ENCODE measurements at regions not wholly inside any gene's neighbourhood (a gene's known extent, or its start where the extent isn't known, plus 50 kb on each side); places are given as distances from the start of the nearest gene placed in this dataset.

DNA sequence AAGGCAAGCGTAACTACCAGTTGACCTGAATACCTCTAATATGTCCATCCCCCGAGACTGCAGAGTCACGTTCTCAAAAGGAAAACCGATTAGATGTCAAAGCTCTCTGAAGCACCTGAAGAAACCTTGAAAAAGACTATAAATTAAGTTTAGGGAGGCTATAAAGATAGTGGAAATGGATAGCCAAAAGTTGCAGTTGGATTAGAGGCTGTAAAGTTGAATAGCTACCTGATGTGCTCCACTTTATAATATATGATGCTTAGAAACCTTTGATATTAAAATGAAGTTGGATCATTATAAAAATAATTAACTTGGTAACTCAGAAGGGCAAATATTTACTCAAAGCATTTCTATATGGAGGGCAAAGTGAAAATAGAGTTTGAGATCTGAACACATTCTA, 506.6 kb upstream of the AGA start:
- TF ChIP-seq, protein P1, sequence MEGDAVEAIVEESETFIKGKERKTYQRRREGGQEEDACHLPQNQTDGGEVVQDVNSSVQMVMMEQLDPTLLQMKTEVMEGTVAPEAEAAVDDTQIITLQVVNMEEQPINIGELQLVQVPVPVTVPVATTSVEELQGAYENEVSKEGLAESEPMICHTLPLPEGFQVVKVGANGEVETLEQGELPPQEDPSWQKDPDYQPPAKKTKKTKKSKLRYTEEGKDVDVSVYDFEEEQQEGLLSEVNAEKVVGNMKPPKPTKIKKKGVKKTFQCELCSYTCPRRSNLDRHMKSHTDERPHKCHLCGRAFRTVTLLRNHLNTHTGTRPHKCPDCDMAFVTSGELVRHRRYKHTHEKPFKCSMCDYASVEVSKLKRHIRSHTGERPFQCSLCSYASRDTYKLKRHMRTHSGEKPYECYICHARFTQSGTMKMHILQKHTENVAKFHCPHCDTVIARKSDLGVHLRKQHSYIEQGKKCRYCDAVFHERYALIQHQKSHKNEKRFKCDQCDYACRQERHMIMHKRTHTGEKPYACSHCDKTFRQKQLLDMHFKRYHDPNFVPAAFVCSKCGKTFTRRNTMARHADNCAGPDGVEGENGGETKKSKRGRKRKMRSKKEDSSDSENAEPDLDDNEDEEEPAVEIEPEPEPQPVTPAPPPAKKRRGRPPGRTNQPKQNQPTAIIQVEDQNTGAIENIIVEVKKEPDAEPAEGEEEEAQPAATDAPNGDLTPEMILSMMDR (IDR thresholded peaks at IDR 0.05; ENCODE audit: control insufficient read depth, extremely low read depth, insufficient read depth): no peak
- H3K4me3 ChIP-seq (ENCODE audit: low read depth, low read length): no peak overlapping the region
- no peak for DNase-seq (ENCODE audit: low read depth)

DNA sequence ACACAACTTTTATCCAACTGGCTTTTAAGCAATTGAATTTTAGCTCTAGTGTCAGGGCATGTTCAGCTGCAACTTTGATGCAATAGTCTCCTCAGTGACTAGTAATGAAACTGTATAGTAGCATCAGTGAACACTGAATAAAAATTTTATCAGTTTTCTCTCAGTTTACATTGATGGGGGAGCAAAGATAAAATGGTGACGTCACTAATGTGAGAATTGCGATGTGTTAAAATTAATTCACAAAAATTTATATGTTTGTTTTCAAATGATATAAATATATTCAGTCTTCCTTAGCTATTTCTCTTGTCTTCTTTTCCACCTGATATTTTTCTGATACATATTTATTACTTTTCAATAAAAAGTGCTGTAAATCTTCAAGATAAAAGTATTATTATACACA, 508.8 kb upstream of the AGA start:
- no peak overlapping the region for H3K4me3 ChIP-seq (ENCODE audit: low read depth, low read length)
- TF ChIP-seq, protein P1 (IDR thresholded peaks at IDR 0.05; ENCODE audit: control insufficient read depth, extremely low read depth, insufficient read depth): no peak
- no peak for DNase-seq (ENCODE audit: low read depth)

DNA sequence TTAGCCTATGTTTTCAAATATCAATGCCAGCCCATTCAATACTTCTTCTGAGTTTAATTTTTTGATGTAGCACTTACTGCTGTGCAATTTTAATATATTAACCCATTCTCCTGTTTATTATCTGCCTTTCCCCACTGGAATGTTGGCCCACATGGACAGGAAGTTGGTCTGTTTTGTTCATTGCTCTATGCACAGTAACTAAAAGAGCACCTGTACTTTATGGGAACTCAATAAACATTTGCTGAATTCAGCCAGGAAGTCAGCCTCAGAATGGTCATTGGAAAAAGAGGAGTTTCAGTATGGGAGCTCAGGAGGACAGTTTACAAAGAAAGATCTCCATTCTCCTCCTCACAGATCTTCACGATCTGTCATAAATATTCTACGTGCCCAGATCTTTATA, 510.5 kb upstream of the AGA start:
- H3K4me3 ChIP-seq (ENCODE audit: low read depth, low read length): no peak overlapping the region
- TF ChIP-seq, protein P1 (IDR thresholded peaks at IDR 0.05; ENCODE audit: control insufficient read depth, extremely low read depth, insufficient read depth): no peak

DNA sequence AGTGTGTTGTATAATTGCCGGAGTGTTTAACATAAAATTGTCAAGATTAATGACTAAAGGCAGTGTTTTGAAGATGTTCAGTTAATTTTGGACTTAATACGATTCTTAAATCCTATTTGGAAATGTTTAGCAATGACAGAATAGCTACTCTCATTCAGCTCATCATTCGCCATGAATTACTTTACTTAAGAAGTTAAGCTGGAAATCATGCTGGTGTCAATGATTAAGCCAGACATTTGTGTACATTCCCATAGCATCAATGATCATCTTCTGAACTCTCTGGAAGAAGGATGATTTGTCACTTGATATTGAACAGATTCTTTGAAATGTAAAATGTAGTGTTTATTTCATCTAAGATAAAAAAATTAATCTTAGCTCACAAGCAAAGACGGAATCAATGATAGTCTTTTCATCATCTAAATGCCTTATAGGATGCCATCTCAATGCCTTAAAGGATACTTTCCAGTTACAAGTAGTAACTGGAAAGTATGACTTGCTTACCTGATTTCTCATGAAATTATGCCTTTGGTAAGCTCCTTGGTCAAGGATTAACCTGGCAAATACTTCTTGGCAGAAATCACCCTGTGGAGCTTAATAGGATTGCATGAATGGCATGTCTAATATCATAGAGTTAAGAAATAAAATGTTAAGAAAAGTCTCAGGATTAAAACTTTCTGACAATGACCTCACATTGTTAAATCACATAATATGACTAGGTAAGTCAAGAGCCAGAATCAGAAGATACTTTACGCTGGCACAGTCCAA, 515.5 kb upstream of the AGA start:
- TF ChIP-seq, protein P1 (IDR thresholded peaks at IDR 0.05; ENCODE audit: control insufficient read depth, extremely low read depth, insufficient read depth): no peak
- no peak overlapping the region for H3K4me3 ChIP-seq (ENCODE audit: low read depth, low read length)
- DNase-seq (ENCODE audit: low read depth): no peak

More for the DNA sequence above, 510.5 kb upstream of the AGA start:
- DNase-seq (ENCODE audit: low read depth): no peak

DNA sequence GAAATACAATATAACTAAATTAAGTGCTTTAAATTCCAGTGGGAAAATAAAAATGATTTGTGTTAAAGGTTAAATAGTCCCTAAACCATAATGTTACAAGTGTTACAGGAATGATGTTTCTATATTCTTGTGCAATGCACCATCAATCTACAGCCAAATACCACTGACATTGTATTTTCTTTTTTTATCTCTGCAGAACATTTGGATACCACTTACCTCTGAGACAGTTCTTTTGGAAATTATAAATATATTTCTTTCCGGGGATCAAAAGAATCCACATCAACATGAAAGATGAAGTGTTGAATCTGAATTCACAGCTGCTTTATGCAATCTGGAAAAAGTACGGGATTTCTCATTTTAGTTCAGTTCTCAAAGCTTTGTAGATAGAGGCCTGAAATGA, 518.3 kb upstream of the AGA start:
- TF ChIP-seq, protein P1 (IDR thresholded peaks at IDR 0.05; ENCODE audit: control insufficient read depth, extremely low read depth, insufficient read depth): no peak
- no peak overlapping the region for H3K4me3 ChIP-seq (ENCODE audit: low read depth, low read length)
- DNase-seq (ENCODE audit: low read depth): no peak

DNA sequence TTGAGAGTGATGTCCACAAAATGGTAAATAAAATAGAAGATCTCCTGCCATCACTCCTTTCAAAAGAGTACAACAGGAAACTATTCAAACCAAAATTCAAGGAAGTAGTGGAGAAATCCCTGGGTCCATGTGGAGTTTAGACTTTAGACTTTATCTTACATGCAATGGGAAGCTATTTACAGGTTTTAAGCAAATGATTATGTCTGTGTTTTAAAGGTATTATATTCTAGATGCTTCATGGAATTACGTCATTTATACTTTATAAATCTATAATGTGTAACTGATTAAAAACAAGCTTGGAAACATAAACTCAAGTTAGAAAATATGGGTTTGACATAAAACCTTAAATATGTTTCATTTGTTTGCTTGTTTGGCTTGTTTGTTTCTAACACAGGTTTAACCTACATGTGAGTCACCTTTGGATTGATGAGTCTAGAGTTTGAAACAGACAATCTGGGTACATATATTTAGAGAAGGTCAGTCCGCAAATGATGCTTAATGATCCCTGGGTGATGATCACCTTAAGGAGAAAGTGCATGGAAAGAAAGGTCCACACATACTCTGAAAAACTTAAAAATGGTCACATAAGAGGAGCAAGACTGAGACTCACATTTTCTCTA, 519.6 kb upstream of the AGA start:
- TF ChIP-seq, protein P1 (IDR thresholded peaks at IDR 0.05; ENCODE audit: control insufficient read depth, extremely low read depth, insufficient read depth): no peak
- no peak overlapping the region for H3K4me3 ChIP-seq (ENCODE audit: low read depth, low read length)
- DNase-seq (ENCODE audit: low read depth): no peak

All from LNCaP clone FGC (cell line).